Mesenchymal stem cell (in vitro differentiated cells and primary cell): ENCODE measurements at regions not wholly inside any gene's neighbourhood (a gene's known extent, or its start where the extent isn't known, plus 50 kb on each side); places are given as distances from the start of the nearest gene placed in this dataset.
"Not testable (repeated sequence)": the region's sequence is repeated elsewhere in the genome, so short reads cannot be mapped to it uniquely, and the experiment has no call there.

Experiments
- DNase-seq: peaks from one replicate; pipeline ENCODE4 v3.0.0-alpha.2; 2013
- H2AFZ ChIP-seq: one replicate; pipeline ENCODE4 v1.6.1; 2013; ENCODE audit warnings: low read depth, mild to moderate bottlenecking, control low read depth, inconsistent platforms, low read length, moderate library complexity
- H2AK5ac ChIP-seq: 2 replicates; pipeline ENCODE4 v1.6.1; 2013; ENCODE audit warnings: low read length, moderate library complexity, mild to moderate bottlenecking, inconsistent platforms; ENCODE audit not compliant: severe bottlenecking
- H2BK120ac ChIP-seq: one replicate; pipeline ENCODE4 v1.6.1; 2013; ENCODE audit warnings: low read depth, mild to moderate bottlenecking, inconsistent platforms, low read length, moderate library complexity
- H2BK12ac ChIP-seq, 2 experiments: one replicate each; pipeline ENCODE4 v1.6.1; 2013; ENCODE audit warnings: inconsistent platforms in 2 of 2, low read length in 2 of 2, mild to moderate bottlenecking in 2 of 2, moderate library complexity in 2 of 2, control low read depth in 1 of 2
- H2BK15ac ChIP-seq: one replicate; pipeline ENCODE4 v1.6.1; 2013; ENCODE audit warnings: mild to moderate bottlenecking, low read depth, inconsistent platforms; ENCODE audit not compliant: poor library complexity, severe bottlenecking
- H2BK5ac ChIP-seq: 2 replicates; pipeline ENCODE4 v1.6.1; 2013; ENCODE audit warnings: low read depth, mild to moderate bottlenecking, low read length, control low read depth, inconsistent platforms; ENCODE audit not compliant: poor library complexity, severe bottlenecking
- H3K14ac ChIP-seq, 2 experiments: one replicate each; pipeline ENCODE4 v1.6.1; 2013; ENCODE audit warnings: inconsistent platforms in 2 of 2, low read length in 2 of 2, control low read depth in 1 of 2, mild to moderate bottlenecking in 1 of 2, moderate library complexity in 1 of 2
- H3K18ac ChIP-seq, 2 experiments: one replicate each; pipeline ENCODE4 v1.6.1; 2013; ENCODE audit warnings: inconsistent platforms in 2 of 2, low read length in 2 of 2, control low read depth in 1 of 2, low read depth in 1 of 2, mild to moderate bottlenecking in 1 of 2
- H3K23ac ChIP-seq, 2 experiments: one replicate each; pipeline ENCODE4 v1.6.1; 2013; ENCODE audit warnings: inconsistent platforms in 2 of 2, low read length in 2 of 2, mild to moderate bottlenecking in 2 of 2, moderate library complexity in 2 of 2, control low read depth in 1 of 2
- H3K27ac ChIP-seq: 2 replicates; pipeline ENCODE4 v1.5.1; 2013; ENCODE audit warnings: mild to moderate bottlenecking, moderate library complexity, low read length, control low read depth, inconsistent platforms; ENCODE audit not compliant: poor library complexity, severe bottlenecking
- H3K27me3 ChIP-seq, 2 experiments: 2 replicates each; pipeline versions ENCODE4 v1.6.1 to v1.7.0; 2013; ENCODE audit warnings: low read length in 2 of 2, mild to moderate bottlenecking in 2 of 2, moderate library complexity in 2 of 2, control low read depth in 1 of 2, inconsistent platforms in 1 of 2; ENCODE audit not compliant: control insufficient read depth in 1 of 2, insufficient read depth in 1 of 2
- H3K36me3 ChIP-seq, 2 experiments: 2 replicates each; pipeline versions ENCODE4 v1.6.1 to v1.7.0; 2013; ENCODE audit warnings: low read length in 2 of 2, control low read depth in 1 of 2, inconsistent platforms in 1 of 2, low read depth in 1 of 2, mild to moderate bottlenecking in 1 of 2; ENCODE audit not compliant: insufficient read depth in 2 of 2, control insufficient read depth in 1 of 2
- H3K4ac ChIP-seq, 2 experiments: one replicate each; pipeline ENCODE4 v1.6.1; 2013; ENCODE audit warnings: inconsistent platforms in 2 of 2, low read length in 2 of 2, mild to moderate bottlenecking in 2 of 2, moderate library complexity in 2 of 2, control low read depth in 1 of 2, low read depth in 1 of 2
- H3K4me1 ChIP-seq: 2 replicates; pipeline ENCODE4 v1.6.1; 2013; ENCODE audit warnings: low read depth, low read length, control low read depth; ENCODE audit not compliant: control insufficient read depth, insufficient read depth
- H3K4me2 ChIP-seq: 2 replicates; pipeline ENCODE4 v1.6.1; 2013; ENCODE audit warnings: low read length, mild to moderate bottlenecking, inconsistent platforms; ENCODE audit not compliant: poor library complexity, severe bottlenecking
- H3K4me3 ChIP-seq, 2 experiments: 2 replicates each; pipeline versions ENCODE4 v1.5.1 to v1.7.0; 2013; ENCODE audit warnings: low read length in 2 of 2, mild to moderate bottlenecking in 2 of 2, control low read depth in 1 of 2, low read depth in 1 of 2; ENCODE audit not compliant: insufficient read depth in 1 of 2
- H3K79me1 ChIP-seq: replicated peaks from 2 replicates; pipeline ENCODE4 v1.6.1; 2013; ENCODE audit warnings: mild to moderate bottlenecking, control low read depth, low read length, inconsistent platforms; ENCODE audit not compliant: poor library complexity, severe bottlenecking
- H3K9ac ChIP-seq: 2 replicates; pipeline ENCODE4 v1.7.0; 2013; ENCODE audit warnings: mild to moderate bottlenecking, low read length, moderate library complexity
- H3K9me3 ChIP-seq: 2 replicates; pipeline ENCODE4 v1.7.0; 2013; ENCODE audit warnings: mild to moderate bottlenecking, low read length; ENCODE audit not compliant: control insufficient read depth
- H4K8ac ChIP-seq: one replicate; pipeline ENCODE4 v1.6.1; 2013; ENCODE audit warnings: inconsistent platforms, mild to moderate bottlenecking, low read length, moderate library complexity
- H4K91ac ChIP-seq: one replicate; pipeline ENCODE4 v1.6.1; 2013; ENCODE audit warnings: mild to moderate bottlenecking, low read length, inconsistent platforms
- WGBS: methylation state at CpG from one replicate; pipeline ENCODE4 v1.1.7; 2013; ENCODE audit warnings: mixed read lengths; 5-methylcytosine and 5-hydroxymethylcytosine counted together

- not testable (repeated sequence) for H3K27me3 ChIP-seq, H3K9ac ChIP-seq, H3K4me2 ChIP-seq, H3K14ac ChIP-seq, H3K4ac ChIP-seq, H3K36me3 ChIP-seq, H2BK5ac ChIP-seq, DNase-seq, H3K4me1 ChIP-seq, H2BK15ac ChIP-seq, H3K27ac ChIP-seq, H4K8ac ChIP-seq, H2AFZ ChIP-seq, H3K79me1 ChIP-seq, H3K4me3 ChIP-seq, H2AK5ac ChIP-seq, H3K18ac ChIP-seq, H3K23ac ChIP-seq, H2BK12ac ChIP-seq, H3K9me3 ChIP-seq, H2BK120ac ChIP-seq, H4K91ac ChIP-seq
- 83% methylated on average over 5 of the region's 8 CpGs for WGBS
These were observed 75.9 kb downstream of the CRLF2 start for GRCh38 chrX:1136582-1136981.

- H4K8ac ChIP-seq = no peak overlapping the region
- H3K4me2 ChIP-seq = no peak overlapping the region
- no peaks in the 10 kb centered on the region for H3K79me1 ChIP-seq
- no peak overlapping the region for H2AFZ ChIP-seq
- H2BK5ac ChIP-seq = no peak overlapping the region
- H2AK5ac ChIP-seq = no peak overlapping the region
- H2BK120ac ChIP-seq = no peak overlapping the region
- H3K23ac ChIP-seq = no peak overlapping the region
- no peak overlapping the region for H3K4ac ChIP-seq
- no peaks in the 10 kb centered on the region for H3K36me3 ChIP-seq
- no peak for DNase-seq
- no peak overlapping the region for H3K27ac ChIP-seq
- H4K91ac ChIP-seq = no peak overlapping the region
- peaks cover 0 to 8% of the 10 kb centered on the region in 2 experiments for H3K27me3 ChIP-seq
- H3K14ac ChIP-seq = no peak overlapping the region
- no peak overlapping the region for H3K4me3 ChIP-seq
- WGBS = 90% methylated on average over 13 of the region's 13 CpGs
- H2BK15ac ChIP-seq = no peak overlapping the region
- H2BK12ac ChIP-seq = no peak overlapping the region
- no peaks in the 10 kb centered on the region for H3K4me1 ChIP-seq
- no peak overlapping the region for H3K9ac ChIP-seq
- peaks cover 3% of the 10 kb centered on the region for H3K9me3 ChIP-seq
- H3K18ac ChIP-seq = no peak overlapping the region
These were observed 77.5 kb downstream of the CRLF2 start for GRCh38 chrX:1134976-1135375.

- Histone ChIP-seq H2AFZ (no peak overlapping the region), H2BK12ac (no peak overlapping the region), H2BK120ac (no peak overlapping the region), H3K4me1 (no peaks in the 10 kb centered on the region), H3K9ac (no peak overlapping the region), H3K4me3 (no peak overlapping the region), H3K79me1 (no peaks in the 10 kb centered on the region), H2BK15ac (no peak overlapping the region), H4K8ac (no peak overlapping the region), H2BK5ac (no peak overlapping the region), H3K9me3 (peaks cover 3% of the 10 kb centered on the region), H3K14ac (no peak overlapping the region), H4K91ac (no peak overlapping the region), H3K23ac (no peak overlapping the region), H3K4ac (no peak overlapping the region), H3K36me3 (no peaks in the 10 kb centered on the region), H3K4me2 (no peak overlapping the region), H3K27ac (no peak overlapping the region), H3K18ac (no peak overlapping the region), H3K27me3 (peaks cover 0 to 7% of the 10 kb centered on the region in 2 experiments), H2AK5ac (no peak overlapping the region)
- 92% methylated on average over 9 of the region's 12 CpGs for WGBS
- DNase-seq = no peak
These were observed 78.3 kb downstream of the CRLF2 start for GRCh38 chrX:1134156-1134555.

GRCh38 chrX:1126738-1127137 lies 85.7 kb downstream of the CRLF2 start:
- H3K4me1 ChIP-seq = no peaks in the 10 kb centered on the region
- H3K27me3 ChIP-seq = peaks cover 0 to 5% of the 10 kb centered on the region in 2 experiments
- no peaks in the 10 kb centered on the region for H3K9me3 ChIP-seq
- H2BK5ac ChIP-seq = no peak overlapping the region
- H4K8ac ChIP-seq = no peak overlapping the region
- no peak for DNase-seq
- H3K4me2 ChIP-seq = no peak overlapping the region
- no peak overlapping the region for H3K14ac ChIP-seq
- no peaks in the 10 kb centered on the region for H3K79me1 ChIP-seq
- no peak overlapping the region for H3K4ac ChIP-seq
- no peak overlapping the region for H3K4me3 ChIP-seq
- no peak overlapping the region for H2AK5ac ChIP-seq
- H2BK120ac ChIP-seq = no peak overlapping the region
- 58% methylated on average over 3 of the region's 3 CpGs for WGBS
- H3K27ac ChIP-seq = no peak overlapping the region
- no peaks in the 10 kb centered on the region for H3K36me3 ChIP-seq
- no peak overlapping the region for H4K91ac ChIP-seq
- H3K23ac ChIP-seq = no peak overlapping the region
- no peak overlapping the region for H2AFZ ChIP-seq
- H2BK12ac ChIP-seq = no peak overlapping the region
- H3K9ac ChIP-seq = no peak overlapping the region
- H2BK15ac ChIP-seq = no peak overlapping the region
- no peak overlapping the region for H3K18ac ChIP-seq
